Gastrocnemius medialis (tissue), 4 donors: ENCODE measurements at regions not wholly inside any gene's neighbourhood (a gene's known extent, or its start where the extent isn't known, plus 50 kb on each side); places are given as distances from the start of the nearest gene placed in this dataset.

Experiments used
- ATAC-seq, 2 donors: fragments of 150-250 bp; one replicate each; pipeline ENCODE4 v1.9.1; 2016
- DNase-seq, 2 donors: peaks; one replicate each; pipeline ENCODE4 v3.0.0-alpha.2; 2019
- H3K27ac ChIP-seq, 4 donors: fragments of 200-600 bp; sonication (generic); 1 replicate in 1 of 4; 2 replicates in 3 of 4; pipeline ENCODE4 v1.5.1; 2016 to 2018; ENCODE audit warnings: mild to moderate bottlenecking in 2 of 4, moderate library complexity in 1 of 4
- H3K27me3 ChIP-seq, 3 donors: fragments of 200-600 bp; sonication (generic) in 2 of 3; 1 replicate in 1 of 3; 2 replicates in 2 of 3; pipeline versions ENCODE4 v1.5.1 to v1.6.0; 2016 to 2019; ENCODE audit warnings: mild to moderate bottlenecking in 1 of 3, moderate library complexity in 1 of 3
- H3K36me3 ChIP-seq, 2 donors: fragments of 200-600 bp; sonication (generic) in 1 of 2; one replicate each; pipeline ENCODE4 v1.5.1; 2017 to 2018
- H3K4me1 ChIP-seq, 2 donors: fragments of 200-600 bp; sonication (generic) in 1 of 2; one replicate each; pipeline ENCODE4 v1.5.1; 2016 to 2017; ENCODE audit warnings: mild to moderate bottlenecking in 2 of 2
- H3K4me3 ChIP-seq, 4 donors: fragments of 200-600 bp; sonication (generic) in 3 of 4; 1 replicate in 1 of 4; 2 replicates in 3 of 4; pipeline ENCODE4 v1.5.1; 2016 to 2019; ENCODE audit warnings: mild to moderate bottlenecking in 2 of 4
- H3K9me3 ChIP-seq, 3 donors: fragments of 200-600 bp; sonication (generic) in 2 of 3; 1 replicate in 1 of 3; 2 replicates in 2 of 3; pipeline ENCODE4 v1.5.1; 2016 to 2019
- CTCF ChIP-seq, 5 experiments: fragments of 450-650 bp in 3 of 5; fragments of 200-600 bp in 2 of 5; sonication (generic) in 2 of 5; IDR thresholded peaks in 4 of 5; conservative IDR thresholded peaks in 1 of 5; 1 replicate in 4 of 5; 2 replicates in 1 of 5; pipeline ENCODE4 v1.5.1; 2016 to 2019; ENCODE audit warnings: antibody characterized with exemption in 5 of 5, mild to moderate bottlenecking in 3 of 5, moderate library complexity in 3 of 5
- POLR2A ChIP-seq, 2 donors: fragments of 450-650 bp; IDR thresholded peaks; one replicate each; pipeline ENCODE4 v1.6.1; 2017; ENCODE audit warnings: antibody characterized with exemption in 2 of 2, mild to moderate bottlenecking in 2 of 2, moderate library complexity in 2 of 2
- in situ Hi-C, 4 donors: fragments of 200-750 bp; cut with MboI; loops; one replicate each; pipeline versions ENCODE4 v1.15.0 to v1.8.0; 2017; ENCODE audit warnings: low sequenced_read_pairs in 4 of 4
- intact Hi-C: fragments of 100-400 bp; cut with DNase I; formaldehyde crosslinking; loops from one replicate; pipeline ENCODE4 v1.15.1; 2023; ENCODE audit warnings: low total_unique reads

- Histone ChIP-seq H3K36me3 (no peaks in the 10 kb centered on the region), H3K9me3 (no peaks in the 10 kb centered on the region), H3K4me1 (no peaks in the 10 kb centered on the region), H3K27ac (no peak overlapping the region), H3K27me3 (no peaks in the 10 kb centered on the region), H3K4me3 (no peak overlapping the region)
- DNase-seq (no peak), ATAC-seq (no peak)
- TF ChIP-seq POLR2A (IDR thresholded peaks at IDR 0.05) (no peak), CTCF (IDR thresholded peaks at IDR 0.05 in 4 of 5, conservative IDR thresholded peaks at IDR 0.05 in 1 of 5) (no peak)
- in situ Hi-C loops (no loop called here), intact Hi-C loops (no loop called here)
These were observed 205.0 kb upstream of the BTBD3 start for GRCh38 chr20:11712639-11713160.

- Histone ChIP-seq H3K27ac (no peak overlapping the region), H3K27me3 (no peaks in the 10 kb centered on the region), H3K4me1 (no peaks in the 10 kb centered on the region), H3K4me3 (no peak overlapping the region), H3K9me3 (no peaks in the 10 kb centered on the region), H3K36me3 (no peaks in the 10 kb centered on the region)
- intact Hi-C loops (no loop called here), in situ Hi-C loops (no loop called here)
- ATAC-seq = no peak
- TF ChIP-seq POLR2A (IDR thresholded peaks at IDR 0.05) (no peak), CTCF (IDR thresholded peaks at IDR 0.05 in 4 of 5, conservative IDR thresholded peaks at IDR 0.05 in 1 of 5) (no peak)
- DNase-seq = no peak
These were observed 202.8 kb upstream of the BTBD3 start for GRCh38 chr20:11714886-11715285.

- ATAC-seq = no peak
- TF ChIP-seq POLR2A (IDR thresholded peaks at IDR 0.05) = no peak
- TF ChIP-seq CTCF (IDR thresholded peaks at IDR 0.05 in 4 of 5, conservative IDR thresholded peaks at IDR 0.05 in 1 of 5) = no peak
- no peak overlapping the region for H3K27ac ChIP-seq
- H3K4me3 ChIP-seq = no peak overlapping the region
- H3K27me3 ChIP-seq = no peaks in the 10 kb centered on the region
- DNase-seq = no peak
- no peaks in the 10 kb centered on the region for H3K9me3 ChIP-seq
- H3K4me1 ChIP-seq = no peaks in the 10 kb centered on the region
- H3K36me3 ChIP-seq = no peaks in the 10 kb centered on the region
- intact Hi-C loops = no loop called here
- in situ Hi-C loops = no loop called here
These were observed 201.3 kb upstream of the BTBD3 start for GRCh38 chr20:11716239-11716944.

- H3K27me3 ChIP-seq = no peaks in the 10 kb centered on the region
- in situ Hi-C loops = no loop called here
- no peaks in the 10 kb centered on the region for H3K9me3 ChIP-seq
- TF ChIP-seq POLR2A (IDR thresholded peaks at IDR 0.05) = no peak
- TF ChIP-seq CTCF (IDR thresholded peaks at IDR 0.05 in 4 of 5, conservative IDR thresholded peaks at IDR 0.05 in 1 of 5) = no peak
- ATAC-seq (no peak), DNase-seq (no peak)
- no peak overlapping the region for H3K27ac ChIP-seq
- no peaks in the 10 kb centered on the region for H3K4me1 ChIP-seq
- H3K36me3 ChIP-seq = no peaks in the 10 kb centered on the region
- intact Hi-C loops = no loop called here
- no peak overlapping the region for H3K4me3 ChIP-seq
These were observed 200.8 kb upstream of the BTBD3 start for GRCh38 chr20:11716945-11717248.

- in situ Hi-C loops (no loop called here), intact Hi-C loops (no loop called here)
- Histone ChIP-seq H3K36me3 (no peaks in the 10 kb centered on the region), H3K4me1 (no peaks in the 10 kb centered on the region), H3K9me3 (no peaks in the 10 kb centered on the region), H3K27me3 (no peaks in the 10 kb centered on the region), H3K4me3 (no peak overlapping the region), H3K27ac (no peak overlapping the region)
- TF ChIP-seq CTCF (IDR thresholded peaks at IDR 0.05 in 4 of 5, conservative IDR thresholded peaks at IDR 0.05 in 1 of 5) = no peak
- TF ChIP-seq POLR2A (IDR thresholded peaks at IDR 0.05) = no peak
- no peak for ATAC-seq
- no peak for DNase-seq
These were observed 200.1 kb upstream of the BTBD3 start for GRCh38 chr20:11717562-11717961.
